H9 (cell line): ENCODE measurements at regions not wholly inside any gene's neighbourhood (a gene's known extent, or its start where the extent isn't known, plus 50 kb on each side); places are given as distances from the start of the nearest gene placed in this dataset.

Source experiments
- DNase-seq: peaks from one replicate; pipeline ENCODE4 v3.0.0-alpha.2; 2017
- H2AFZ ChIP-seq: one replicate; pipeline ENCODE4 v1.6.1; 2013; ENCODE audit warnings: mild to moderate bottlenecking, low read length, control low read depth, moderate library complexity
- H2AK5ac ChIP-seq: 2 replicates; pipeline ENCODE4 v1.6.1; 2013; ENCODE audit warnings: low read length, control low read depth, mixed read lengths; ENCODE audit not compliant: insufficient read length
- H2BK120ac ChIP-seq: one replicate; pipeline ENCODE4 v1.6.1; 2013; ENCODE audit warnings: low read depth, mild to moderate bottlenecking, low read length, control low read depth, inconsistent platforms; ENCODE audit not compliant: poor library complexity, severe bottlenecking
- H2BK12ac ChIP-seq: 2 replicates; pipeline ENCODE4 v1.6.1; 2013; ENCODE audit warnings: low read length, control low read depth, mixed read lengths, low read depth; ENCODE audit not compliant: insufficient read length
- H2BK15ac ChIP-seq: 2 replicates; pipeline ENCODE4 v1.6.1; 2013; ENCODE audit warnings: low read depth, low read length, control low read depth
- H2BK20ac ChIP-seq: one replicate; pipeline ENCODE4 v1.6.1; 2013; ENCODE audit warnings: low read depth, mild to moderate bottlenecking, low read length, control low read depth, inconsistent platforms; ENCODE audit not compliant: poor library complexity, severe bottlenecking
- H2BK5ac ChIP-seq: 2 replicates; pipeline ENCODE4 v1.6.1; 2013; ENCODE audit warnings: low read length, control low read depth, mixed read lengths; ENCODE audit not compliant: insufficient read length
- H3K14ac ChIP-seq: 2 replicates; pipeline ENCODE4 v1.6.1; 2013; ENCODE audit warnings: low read length, control low read depth; ENCODE audit not compliant: insufficient read depth
- H3K18ac ChIP-seq: 2 replicates; pipeline ENCODE4 v1.6.1; 2013; ENCODE audit warnings: low read depth, mild to moderate bottlenecking, mixed read lengths, low read length, control low read depth; ENCODE audit not compliant: insufficient read length
- H3K23ac ChIP-seq: 2 replicates; pipeline ENCODE4 v1.6.1; 2013; ENCODE audit warnings: low read length, control low read depth, mixed read lengths, low read depth; ENCODE audit not compliant: insufficient read length
- H3K23me2 ChIP-seq: 2 replicates; pipeline ENCODE4 v1.6.1; 2013; ENCODE audit warnings: low read depth, mild to moderate bottlenecking, mixed read lengths, low read length, control low read depth; ENCODE audit not compliant: insufficient read length, poor library complexity, severe bottlenecking
- H3K27ac ChIP-seq: 2 replicates; pipeline ENCODE4 v1.5.1; 2013; ENCODE audit warnings: low read length, control low read depth, mixed read lengths, low read depth; ENCODE audit not compliant: insufficient read length
- H3K27me3 ChIP-seq: 2 replicates; pipeline ENCODE4 v1.6.1; 2013; ENCODE audit warnings: low read length, control low read depth, inconsistent platforms; ENCODE audit not compliant: insufficient read depth
- H3K4ac ChIP-seq: 2 replicates; pipeline ENCODE4 v1.6.1; 2013; ENCODE audit warnings: low read depth, mild to moderate bottlenecking, control low read depth, inconsistent platforms, low read length, moderate library complexity
- H3K4me1 ChIP-seq: 2 replicates; pipeline ENCODE4 v1.6.1; 2013; ENCODE audit warnings: low read length, control low read depth, inconsistent platforms; ENCODE audit not compliant: insufficient read depth
- H3K4me2 ChIP-seq: 2 replicates; pipeline ENCODE4 v1.6.1; 2013; ENCODE audit warnings: low read length, control low read depth, mixed read lengths; ENCODE audit not compliant: insufficient read length, insufficient read depth
- H3K56ac ChIP-seq: 2 replicates; pipeline ENCODE4 v1.6.1; 2013; ENCODE audit warnings: low read depth, mild to moderate bottlenecking, mixed read lengths, low read length, control low read depth; ENCODE audit not compliant: insufficient read length
- H3K79me1 ChIP-seq: 2 replicates; pipeline ENCODE4 v1.6.1; 2013; ENCODE audit warnings: low read depth, mild to moderate bottlenecking, moderate library complexity, low read length, control low read depth, inconsistent platforms; ENCODE audit not compliant: insufficient read depth, poor library complexity, severe bottlenecking
- H3K79me2 ChIP-seq: 2 replicates; pipeline ENCODE4 v1.6.1; 2013; ENCODE audit warnings: low read length, control low read depth, inconsistent platforms; ENCODE audit not compliant: insufficient read depth
- H3K9ac ChIP-seq: 2 replicates; pipeline ENCODE4 v1.6.1; 2013; ENCODE audit warnings: low read length, control low read depth, mixed read lengths; ENCODE audit not compliant: insufficient read length; ENCODE audit errors: extremely low read depth
- H3K9me3 ChIP-seq: one replicate; pipeline ENCODE4 v1.6.1; 2013; ENCODE audit warnings: low read depth, low read length, inconsistent platforms; ENCODE audit not compliant: control insufficient read depth
- H3T11ph ChIP-seq: one replicate; pipeline ENCODE4 v1.6.1; 2013; ENCODE audit warnings: mild to moderate bottlenecking, low read length, control low read depth, inconsistent platforms
- H4K20me1 ChIP-seq: one replicate; pipeline ENCODE4 v1.6.1; 2013; ENCODE audit not compliant: control insufficient read depth, insufficient read length, insufficient read depth
- H4K5ac ChIP-seq: 2 replicates; pipeline ENCODE4 v1.6.1; 2013; ENCODE audit warnings: low read depth, mild to moderate bottlenecking, mixed read lengths, low read length, control low read depth; ENCODE audit not compliant: insufficient read length
- H4K8ac ChIP-seq: replicated peaks from 2 replicates; pipeline ENCODE4 v1.6.1; 2013; ENCODE audit warnings: low read length, control low read depth, mixed read lengths, low read depth; ENCODE audit not compliant: insufficient read length
- H4K91ac ChIP-seq: 2 replicates; pipeline ENCODE4 v1.6.1; 2013; ENCODE audit warnings: low read depth, mild to moderate bottlenecking, moderate library complexity, mixed read lengths, low read length, control low read depth; ENCODE audit not compliant: insufficient read length
- H3K27ac Mint-ChIP-seq, 3 experiments: 2 replicates in 2 of 3; 3 replicates in 1 of 3; pipeline ENCODE4 v1.8.0; 2020 to 2021; ENCODE audit warnings: mixed read lengths in 3 of 3, mild to moderate bottlenecking in 1 of 3, moderate library complexity in 1 of 3
- H3K27me3 Mint-ChIP-seq: 2 replicates; pipeline ENCODE4 v1.8.0; 2021; ENCODE audit warnings: low read depth, mild to moderate bottlenecking, moderate library complexity, mixed read lengths
- H3K36me3 Mint-ChIP-seq, 3 experiments: 2 replicates in 2 of 3; 3 replicates in 1 of 3; pipeline ENCODE4 v1.8.0; 2020 to 2021; ENCODE audit warnings: low read depth in 3 of 3, mixed read lengths in 3 of 3; ENCODE audit not compliant: insufficient read depth in 1 of 3
- H3K4me1 Mint-ChIP-seq, 2 experiments: 2 replicates each; pipeline ENCODE4 v1.8.0; 2020; ENCODE audit warnings: mixed read lengths in 2 of 2
- H3K4me3 Mint-ChIP-seq, 2 experiments: 2 replicates in 1 of 2; 3 replicates in 1 of 2; pipeline ENCODE4 v1.8.0; 2020 to 2021; ENCODE audit warnings: mild to moderate bottlenecking in 2 of 2, mixed read lengths in 2 of 2, moderate library complexity in 1 of 2
- H3K9me3 Mint-ChIP-seq, 2 experiments: 2 replicates in 1 of 2; 3 replicates in 1 of 2; pipeline ENCODE4 v1.8.0; 2020; ENCODE audit warnings: mild to moderate bottlenecking in 2 of 2, mixed read lengths in 2 of 2, moderate library complexity in 1 of 2
- CTCF ChIP-seq: fragments of 200-600 bp; sonication (generic); conservative IDR thresholded peaks from 3 replicates; pipeline ENCODE4 v1.8.0; 2021; ENCODE audit warnings: antibody characterized with exemption, mild to moderate bottlenecking
- WGBS: extraction: QIAGEN DNeasy Blood & Tissue Kit; methylation state at CpG from one replicate; pipeline ENCODE4 v1.1.7; 2013; ENCODE audit warnings: missing lambda C conversion rate, low lambda C conversion rate, mixed read lengths; ENCODE audit not compliant: insufficient read length; ENCODE audit errors: extremely low coverage; 5-methylcytosine and 5-hydroxymethylcytosine counted together

DNA sequence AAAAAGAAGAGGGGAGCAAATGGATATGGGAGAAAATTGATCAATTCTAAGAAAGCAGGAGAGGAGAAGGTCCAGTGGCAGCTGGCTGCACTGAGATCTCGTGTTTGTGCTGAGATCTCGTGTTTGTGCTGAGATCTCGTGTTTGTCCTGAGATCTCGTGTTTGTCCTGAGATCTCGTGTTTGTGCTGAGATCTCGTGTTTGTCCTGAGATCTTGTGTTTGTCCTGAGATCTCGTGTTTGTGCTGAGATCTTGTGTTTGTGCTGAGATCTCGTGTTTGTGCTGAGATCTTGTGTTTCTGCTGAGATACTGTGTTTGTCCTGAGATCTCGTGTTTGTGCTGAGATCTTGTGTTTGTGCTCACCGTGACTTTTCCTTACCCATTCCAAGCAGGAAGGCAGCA lies 254.4 kb downstream of the BCL2 start:
- no peak overlapping the region for H2BK15ac ChIP-seq
- H4K20me1 ChIP-seq, result no peaks in the 10 kb centered on the region
- no peak overlapping the region for H4K5ac ChIP-seq
- H3K18ac ChIP-seq, result no peak overlapping the region
- H3K4ac ChIP-seq, result no peak overlapping the region
- Mint-ChIP-seq H3K27ac (no peak overlapping the region), H3K9me3 (no peaks in the 10 kb centered on the region), H3K4me3 (no peak overlapping the region), H3K36me3 (no peaks in the 10 kb centered on the region; a peak in 2 of 7 replicates), H3K4me1 (peaks cover 7 to 11% of the 10 kb centered on the region in 2 experiments), H3K27me3 (peaks cover 3% of the 10 kb centered on the region)
- no peak overlapping the region for H2BK12ac ChIP-seq
- no peaks in the 10 kb centered on the region for H3K9me3 ChIP-seq
- H3K23me2 ChIP-seq, result no peaks in the 10 kb centered on the region
- H3K79me1 ChIP-seq, result no peaks in the 10 kb centered on the region
- no peak overlapping the region for H3T11ph ChIP-seq
- H2BK120ac ChIP-seq, result no peak overlapping the region
- H3K14ac ChIP-seq, result no peak overlapping the region
- no peak overlapping the region for H3K23ac ChIP-seq
- H2AK5ac ChIP-seq, result no peak overlapping the region
- H2AFZ ChIP-seq, result no peak overlapping the region
- H3K27ac ChIP-seq, result no peak overlapping the region
- no peaks in the 10 kb centered on the region for H3K27me3 ChIP-seq
- no peak overlapping the region for H3K9ac ChIP-seq
- H4K91ac ChIP-seq, result no peak overlapping the region
- H4K8ac ChIP-seq, result no peak overlapping the region
- TF ChIP-seq CTCF, result no peak
- WGBS, result no CpG with 5 or more reads among the region's 10 CpGs
- no peak overlapping the region for H3K4me2 ChIP-seq
- no peak overlapping the region for H2BK5ac ChIP-seq
- no peaks in the 10 kb centered on the region for H3K4me1 ChIP-seq
- no peaks in the 10 kb centered on the region for H3K79me2 ChIP-seq
- no peak overlapping the region for H3K56ac ChIP-seq
- DNase-seq, result no peak
- no peak overlapping the region for H2BK20ac ChIP-seq
